HK-2 (cell line): ENCODE measurements at regions not wholly inside any gene's neighbourhood (a gene's known extent, or its start where the extent isn't known, plus 50 kb on each side); places are given as distances from the start of the nearest gene placed in this dataset.

Source experiments
- DNase-seq: peaks from one replicate; pipeline ENCODE4 v3.0.0-alpha.2; 2018; ENCODE audit not compliant: unreplicated experiment

DNA sequence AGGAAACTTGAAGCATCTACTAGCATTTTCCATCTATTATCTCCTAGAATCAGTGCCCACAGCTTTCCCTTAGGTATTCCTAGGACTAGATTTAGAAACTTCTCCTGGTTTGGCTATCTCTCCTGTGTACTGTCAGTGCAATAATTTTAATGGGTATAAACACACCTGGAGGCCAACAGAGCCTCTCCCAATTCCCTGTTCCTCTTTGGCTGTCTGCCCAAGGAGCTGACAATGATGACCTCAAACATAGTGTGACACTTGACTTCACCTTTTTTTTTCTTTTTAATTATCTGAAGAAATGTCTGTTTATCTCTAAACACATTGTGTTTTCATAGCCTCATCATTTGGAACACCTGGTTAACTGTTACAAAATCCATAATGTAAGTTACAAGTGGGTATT lies 754.5 kb upstream of the ALCAM start:
- no peak for DNase-seq

GRCh38 chr3:104614564-104614963 lies 752.1 kb upstream of the ALCAM start:
- DNase-seq = no peak

DNA sequence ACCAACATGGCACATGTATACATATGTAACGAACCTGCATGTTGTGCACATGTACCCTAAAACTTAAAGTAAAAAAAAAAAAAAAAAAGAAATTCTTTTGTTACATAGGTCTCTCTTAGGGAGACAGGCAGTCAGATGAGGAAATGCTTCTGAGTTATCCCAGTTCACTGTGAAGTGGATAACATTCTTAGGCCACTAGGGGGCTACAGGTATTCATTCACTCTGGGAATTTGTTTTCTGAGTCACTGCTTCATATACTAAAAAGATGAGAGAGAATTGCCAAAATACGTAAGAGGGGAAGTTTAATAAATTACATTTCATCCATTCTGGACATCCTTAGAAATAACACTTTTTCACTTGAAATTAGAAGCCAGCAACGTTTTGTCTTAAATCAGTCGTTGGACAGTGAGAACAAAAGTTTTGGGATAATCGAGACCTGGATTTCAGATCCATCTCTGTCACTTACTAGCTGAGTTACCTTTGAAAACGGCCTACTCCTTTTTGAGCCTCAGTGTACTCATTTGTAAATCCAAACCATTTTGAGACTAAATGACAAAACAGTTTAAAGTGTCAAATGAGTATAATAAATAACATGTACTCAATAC lies 738.4 kb upstream of the ALCAM start:
- no peak for DNase-seq

DNA sequence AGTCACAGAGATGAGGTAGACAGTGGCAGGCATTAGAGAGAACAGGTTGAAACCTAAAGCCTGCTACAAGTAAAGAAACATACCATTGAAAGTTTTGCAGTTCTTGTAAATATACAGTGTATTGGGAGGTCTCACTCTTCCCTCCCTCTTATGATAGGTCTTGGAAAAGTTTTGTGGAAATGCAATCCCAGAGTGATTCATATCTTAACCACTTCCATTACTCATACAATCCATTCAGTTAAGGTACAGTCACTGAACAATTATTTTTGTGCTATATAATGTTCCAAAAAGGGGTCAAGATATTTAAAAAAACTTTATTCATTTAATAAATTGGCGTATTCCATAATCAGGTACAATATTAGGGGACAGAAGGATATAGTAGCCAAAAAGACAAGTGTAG lies 737.7 kb upstream of the ALCAM start:
- no peak for DNase-seq

GRCh38 chr3:104631254-104631653 lies 735.5 kb upstream of the ALCAM start:
- no peak for DNase-seq

- no peak for DNase-seq
Measured at GRCh38 chr3:104632521-104632920, 734.2 kb upstream of the ALCAM start.

GRCh38 chr3:104632947-104633346 lies 733.8 kb upstream of the ALCAM start:
- DNase-seq = no peak

GRCh38 chr3:104635872-104636580 lies 730.7 kb upstream of the ALCAM start:
- no peak for DNase-seq

DNA sequence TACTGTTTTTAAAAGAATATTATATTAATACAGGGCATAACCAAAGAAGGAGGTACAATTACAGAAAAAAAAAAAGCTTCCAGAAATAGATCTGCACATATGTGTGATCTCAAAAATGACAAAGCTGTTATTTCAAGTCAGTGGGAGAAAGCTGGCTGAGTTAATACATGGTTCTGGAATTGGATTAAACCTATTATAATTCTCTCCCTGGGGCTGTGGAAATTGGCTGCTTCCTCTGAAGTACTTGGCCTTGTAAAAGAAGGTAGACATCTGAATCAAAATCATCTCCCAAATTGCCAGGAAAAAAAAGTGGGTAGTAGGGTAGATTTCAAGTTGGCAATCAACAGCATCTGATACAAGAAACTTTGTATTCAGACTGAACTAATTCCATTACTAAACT lies 723.9 kb upstream of the ALCAM start:
- DNase-seq = no peak

DNA sequence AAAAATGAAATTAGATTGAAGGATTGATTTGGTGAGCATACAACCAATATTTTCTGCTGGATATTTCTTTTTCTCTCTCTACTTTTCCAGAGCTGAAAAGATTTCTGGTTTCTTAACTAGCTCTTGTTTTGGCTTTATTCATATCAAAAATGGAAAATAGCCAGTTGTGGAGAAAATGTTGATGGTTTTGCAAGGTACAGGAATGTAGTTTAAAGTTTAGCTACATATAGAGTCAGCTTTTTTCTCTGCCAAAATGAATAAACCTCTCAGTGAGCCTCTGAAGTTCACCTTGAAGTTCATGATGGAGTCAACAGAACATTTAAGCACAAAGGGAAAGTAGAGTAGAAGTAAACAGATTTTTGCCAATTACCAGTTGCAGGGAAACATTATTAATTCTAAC lies 720.5 kb upstream of the ALCAM start:
- no peak for DNase-seq

DNA sequence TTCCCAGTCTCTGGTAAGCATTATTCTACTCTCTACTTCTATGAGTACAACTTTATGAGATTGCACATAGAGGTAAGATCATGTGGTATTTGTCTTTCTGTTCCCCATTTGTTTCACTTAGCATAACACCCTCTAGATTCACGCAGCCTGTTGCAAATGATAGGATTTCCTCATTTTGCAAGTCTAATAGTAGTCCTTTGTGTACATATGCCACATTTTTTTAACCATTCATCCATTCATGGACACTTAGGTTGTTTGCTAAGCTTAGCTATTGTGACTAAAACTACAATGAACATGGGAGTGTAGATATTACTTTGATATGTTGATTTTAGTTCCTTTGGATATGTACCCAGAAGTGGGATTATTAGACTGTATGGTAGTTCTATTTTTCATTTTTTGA lies 717.9 kb upstream of the ALCAM start:
- no peak for DNase-seq

- no peak for DNase-seq
Measured at GRCh38 chr3:104669083-104669482, 697.6 kb upstream of the ALCAM start.

DNA sequence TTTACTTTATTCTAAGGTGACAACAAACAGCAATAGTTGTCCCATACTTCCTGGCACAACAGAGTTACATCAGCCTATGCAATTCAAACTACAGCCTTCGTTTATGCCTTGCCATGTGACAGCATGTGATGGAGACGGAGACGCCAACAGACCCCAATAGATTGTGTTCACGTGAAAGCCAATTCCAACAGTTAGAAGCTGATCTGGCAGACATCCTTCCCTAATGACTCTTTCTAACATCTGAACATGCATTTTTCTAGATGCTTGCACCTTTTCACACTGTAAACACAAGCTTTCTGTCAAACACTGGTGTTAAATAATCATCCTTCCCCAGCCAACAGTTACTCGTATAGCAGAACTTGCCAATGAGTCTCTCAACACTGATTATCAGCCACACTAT lies 694.4 kb upstream of the ALCAM start:
- DNase-seq = no peak

- DNase-seq = no peak
Measured at GRCh38 chr3:104673981-104674380, 692.7 kb upstream of the ALCAM start.

- no peak for DNase-seq
Measured at GRCh38 chr3:104676241-104676640, 690.5 kb upstream of the ALCAM start.

DNA sequence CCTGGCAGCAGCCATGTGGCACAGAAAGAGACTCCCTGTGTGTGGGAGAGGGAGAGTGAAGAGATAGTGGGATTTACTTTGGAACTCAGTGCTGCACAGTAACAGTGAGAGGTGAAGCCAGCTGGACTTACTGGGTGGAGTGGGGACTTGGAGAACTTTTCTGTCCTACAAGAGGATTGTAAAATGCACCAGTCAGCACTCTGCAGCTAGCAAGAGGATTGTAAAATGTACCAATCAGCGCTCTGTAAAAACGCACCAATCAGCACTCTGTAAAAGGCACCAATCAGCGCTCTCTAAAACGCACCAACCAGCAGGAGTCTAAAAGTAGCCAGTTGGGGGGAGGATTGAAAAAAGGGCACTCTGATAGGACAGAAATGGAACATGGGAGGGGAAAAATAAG lies 688.8 kb upstream of the ALCAM start:
- DNase-seq = no peak

- DNase-seq = no peak
Measured at GRCh38 chr3:104685492-104685891, 681.2 kb upstream of the ALCAM start.

GRCh38 chr3:104687362-104687761 lies 679.3 kb upstream of the ALCAM start:
- no peak for DNase-seq

DNA sequence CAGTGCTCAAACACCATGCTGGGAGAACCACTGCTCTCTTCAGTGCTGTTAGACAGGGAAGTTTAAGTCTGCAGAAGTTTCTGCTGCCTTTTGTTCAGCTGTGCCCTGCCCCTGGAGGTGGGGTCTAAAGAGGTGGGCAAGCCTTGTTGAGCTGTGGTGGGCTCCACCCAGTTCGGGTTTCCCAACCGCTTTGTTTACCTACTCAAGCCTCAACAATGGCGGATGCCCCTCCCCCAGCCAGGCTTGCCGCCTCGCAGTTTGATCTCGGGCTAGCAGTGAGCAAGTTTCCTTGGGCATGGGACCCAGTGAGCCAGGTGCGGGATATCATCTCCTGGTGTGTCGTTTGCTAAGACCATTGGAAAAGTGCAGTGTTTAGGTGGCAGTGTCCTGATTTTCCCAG lies 670.2 kb upstream of the ALCAM start:
- no peak for DNase-seq

GRCh38 chr3:104711406-104711805 lies 655.3 kb upstream of the ALCAM start:
- no peak for DNase-seq

DNA sequence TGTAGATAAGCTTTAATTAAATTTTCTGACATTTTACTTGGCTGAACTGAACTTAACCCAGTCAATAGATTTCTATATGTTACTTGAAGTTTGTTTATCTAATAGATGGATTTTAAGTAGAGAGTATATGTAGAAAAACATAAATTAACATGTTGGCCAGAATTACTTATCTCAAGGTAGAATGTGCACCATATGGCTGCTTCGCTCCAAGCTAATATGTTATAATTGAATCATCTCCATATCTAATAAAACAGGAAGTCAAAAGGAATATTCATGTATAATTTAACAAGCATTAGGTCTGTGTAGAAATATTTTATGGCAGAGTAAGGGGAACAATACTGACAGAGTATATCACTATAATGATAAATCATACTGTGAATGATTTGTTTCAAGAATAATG lies 650.7 kb upstream of the ALCAM start:
- no peak for DNase-seq

DNA sequence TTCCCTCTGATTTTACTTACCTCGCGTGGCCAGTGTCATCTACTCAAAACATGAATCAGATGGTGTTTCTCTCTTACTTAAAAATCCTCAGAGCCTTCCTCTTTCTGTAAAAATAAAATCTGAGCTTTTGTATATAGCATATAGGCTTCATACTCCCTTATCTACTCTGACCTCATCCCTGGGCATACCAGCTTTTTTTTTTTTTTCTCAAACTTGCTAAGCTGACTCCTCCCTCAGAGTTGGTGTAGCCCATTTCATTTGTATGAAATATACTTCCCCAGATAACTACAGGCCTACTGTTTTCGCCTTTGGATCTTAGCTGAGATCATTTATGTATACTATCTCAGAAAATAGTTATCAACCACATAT lies 648.9 kb upstream of the ALCAM start:
- no peak for DNase-seq

DNA sequence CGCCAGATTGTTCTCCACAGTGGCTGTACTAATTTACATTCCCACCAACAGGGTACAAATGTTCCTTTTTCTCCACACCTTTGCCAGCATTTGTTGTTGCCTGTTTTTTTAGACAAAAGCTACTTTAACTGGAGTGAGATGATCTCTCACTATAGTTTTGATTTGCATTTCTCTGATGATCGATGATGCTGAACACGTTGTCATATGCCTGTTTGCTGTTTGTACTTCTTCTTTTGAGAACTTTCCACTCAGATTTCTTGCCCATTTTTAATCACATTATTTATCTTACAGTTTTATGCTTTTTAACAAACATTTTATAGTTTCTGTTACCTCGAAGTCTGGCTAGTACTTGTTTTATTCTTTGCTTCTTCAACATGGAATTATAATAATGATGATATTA lies 643.7 kb upstream of the ALCAM start:
- DNase-seq = no peak

- no peak for DNase-seq
Measured at GRCh38 chr3:104731074-104731473, 635.6 kb upstream of the ALCAM start.
